ENCODE measurements at regions not wholly inside any gene's neighbourhood (a gene's known extent, or its start where the extent isn't known, plus 50 kb on each side); places are given as distances from the start of the nearest gene placed in this dataset.
"Not testable (repeated sequence)": the region's sequence is repeated elsewhere in the genome, so short reads cannot be mapped to it uniquely, and the experiment has no call there.

DNA sequence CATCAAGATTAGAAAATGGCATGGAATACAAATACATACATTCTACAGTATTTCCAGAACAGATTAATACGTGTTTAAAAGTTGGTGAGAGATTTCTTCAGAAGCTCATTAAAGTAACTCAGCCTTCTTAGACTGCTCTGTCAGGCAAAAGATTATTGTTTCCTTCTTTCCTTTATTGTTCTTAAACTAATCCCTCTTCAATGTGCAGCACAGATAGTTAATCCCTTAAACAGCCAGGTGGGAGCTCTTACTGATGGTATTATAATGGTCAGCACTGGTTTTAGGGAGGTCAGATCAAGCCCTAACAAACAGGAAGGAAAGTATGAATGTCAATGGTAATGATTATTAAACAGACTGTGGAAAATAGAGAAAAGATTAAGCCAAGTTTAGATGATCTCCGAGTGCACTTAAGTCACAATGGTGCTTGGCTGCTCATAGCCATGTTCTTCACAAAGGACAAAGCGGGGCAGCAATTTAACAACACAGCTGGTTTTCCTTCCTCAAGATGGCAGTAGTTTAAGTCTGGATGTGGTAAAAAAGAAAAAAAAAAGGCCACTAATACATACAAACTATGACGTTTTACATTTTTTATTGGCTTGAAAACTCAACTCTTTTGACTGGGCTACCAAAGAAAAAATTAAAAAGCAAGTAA lies 992.6 kb downstream of the PCDH9 start:
- H3K4me1 ChIP-seq: no peaks in the 10 kb centered on the region
- no peak overlapping the region for H3K4me2 ChIP-seq (ENCODE audit: low read length)
- H3K36me3 ChIP-seq (ENCODE audit: control insufficient read depth, insufficient read depth, low read length): no peaks in the 10 kb centered on the region
- no peak overlapping the region for H3K27ac ChIP-seq
- no peak overlapping the region for H3K4me3 ChIP-seq (ENCODE audit: low read depth, low read length)
- no peak overlapping the region for H2AFZ ChIP-seq
- no peak overlapping the region for H3K9ac ChIP-seq
- H3K27me3 ChIP-seq (ENCODE audit: control insufficient read depth, insufficient read depth, low read length): no peaks in the 10 kb centered on the region
- no peaks in the 10 kb centered on the region for H3K79me2 ChIP-seq
- H3K9me3 ChIP-seq (ENCODE audit: control insufficient read depth, low read length): no peaks in the 10 kb centered on the region
- TF ChIP-seq, protein P1, sequence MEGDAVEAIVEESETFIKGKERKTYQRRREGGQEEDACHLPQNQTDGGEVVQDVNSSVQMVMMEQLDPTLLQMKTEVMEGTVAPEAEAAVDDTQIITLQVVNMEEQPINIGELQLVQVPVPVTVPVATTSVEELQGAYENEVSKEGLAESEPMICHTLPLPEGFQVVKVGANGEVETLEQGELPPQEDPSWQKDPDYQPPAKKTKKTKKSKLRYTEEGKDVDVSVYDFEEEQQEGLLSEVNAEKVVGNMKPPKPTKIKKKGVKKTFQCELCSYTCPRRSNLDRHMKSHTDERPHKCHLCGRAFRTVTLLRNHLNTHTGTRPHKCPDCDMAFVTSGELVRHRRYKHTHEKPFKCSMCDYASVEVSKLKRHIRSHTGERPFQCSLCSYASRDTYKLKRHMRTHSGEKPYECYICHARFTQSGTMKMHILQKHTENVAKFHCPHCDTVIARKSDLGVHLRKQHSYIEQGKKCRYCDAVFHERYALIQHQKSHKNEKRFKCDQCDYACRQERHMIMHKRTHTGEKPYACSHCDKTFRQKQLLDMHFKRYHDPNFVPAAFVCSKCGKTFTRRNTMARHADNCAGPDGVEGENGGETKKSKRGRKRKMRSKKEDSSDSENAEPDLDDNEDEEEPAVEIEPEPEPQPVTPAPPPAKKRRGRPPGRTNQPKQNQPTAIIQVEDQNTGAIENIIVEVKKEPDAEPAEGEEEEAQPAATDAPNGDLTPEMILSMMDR (IDR thresholded peaks at IDR 0.05): no peak

GRCh38 chr13:66234159-66234558 lies 996.0 kb downstream of the PCDH9 start:
- Histone ChIP-seq H3K9ac (no peak overlapping the region), H3K79me2 (no peaks in the 10 kb centered on the region), H3K4me3 (ENCODE audit: low read depth, low read length) (no peak overlapping the region), H3K4me1 (no peaks in the 10 kb centered on the region), H3K27ac (no peak overlapping the region), H2AFZ (no peak overlapping the region), H3K9me3 (ENCODE audit: control insufficient read depth, low read length) (no peaks in the 10 kb centered on the region), H3K27me3 (ENCODE audit: control insufficient read depth, insufficient read depth, low read length) (no peaks in the 10 kb centered on the region), H3K36me3 (ENCODE audit: control insufficient read depth, insufficient read depth, low read length) (no peaks in the 10 kb centered on the region), H3K4me2 (ENCODE audit: low read length) (no peak overlapping the region)
- TF ChIP-seq, protein P1 (IDR thresholded peaks at IDR 0.05): no peak

DNA sequence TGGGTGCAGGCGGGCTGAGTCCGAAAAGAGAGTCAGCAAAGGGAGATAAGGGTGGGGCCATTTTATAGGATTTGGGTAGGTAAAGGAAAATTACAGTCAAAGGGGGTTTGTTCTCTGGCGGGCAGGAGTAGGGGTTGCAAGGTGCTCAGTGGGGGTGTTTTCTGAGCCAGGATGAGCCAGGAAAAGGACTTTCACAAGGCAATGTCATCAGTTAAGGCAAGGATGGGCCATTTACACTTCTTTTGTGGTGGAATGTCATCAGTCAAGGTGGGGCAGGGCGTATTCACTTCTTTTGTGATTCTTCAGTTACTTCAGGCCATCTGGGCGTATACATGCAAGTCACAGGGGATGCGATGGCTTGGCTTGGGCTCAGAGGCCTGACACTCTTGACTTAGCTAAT lies 998.2 kb downstream of the PCDH9 start:
- not testable (repeated sequence) for H3K4me2 ChIP-seq (ENCODE audit: low read length); H3K27ac ChIP-seq; H3K36me3 ChIP-seq (ENCODE audit: control insufficient read depth, insufficient read depth, low read length); H3K79me2 ChIP-seq; H3K9me3 ChIP-seq (ENCODE audit: control insufficient read depth, low read length); H3K4me3 ChIP-seq (ENCODE audit: low read depth, low read length); H3K9ac ChIP-seq; H3K4me1 ChIP-seq; H3K27me3 ChIP-seq (ENCODE audit: control insufficient read depth, insufficient read depth, low read length); H2AFZ ChIP-seq

- Histone ChIP-seq H2AFZ (no peak overlapping the region), H3K4me3 (ENCODE audit: low read depth, low read length) (no peak overlapping the region), H3K9me3 (ENCODE audit: control insufficient read depth, low read length) (no peaks in the 10 kb centered on the region), H3K79me2 (no peaks in the 10 kb centered on the region), H3K27ac (no peak overlapping the region), H3K9ac (no peak overlapping the region), H3K4me1 (no peaks in the 10 kb centered on the region), H3K36me3 (ENCODE audit: control insufficient read depth, insufficient read depth, low read length) (no peaks in the 10 kb centered on the region), H3K4me2 (ENCODE audit: low read length) (no peak overlapping the region), H3K27me3 (ENCODE audit: control insufficient read depth, insufficient read depth, low read length) (no peaks in the 10 kb centered on the region)
- TF ChIP-seq, protein P1 (IDR thresholded peaks at IDR 0.05): no peak
These were observed 1005.1 kb downstream of the PCDH9 start for GRCh38 chr13:66225072-66225471.

DNA sequence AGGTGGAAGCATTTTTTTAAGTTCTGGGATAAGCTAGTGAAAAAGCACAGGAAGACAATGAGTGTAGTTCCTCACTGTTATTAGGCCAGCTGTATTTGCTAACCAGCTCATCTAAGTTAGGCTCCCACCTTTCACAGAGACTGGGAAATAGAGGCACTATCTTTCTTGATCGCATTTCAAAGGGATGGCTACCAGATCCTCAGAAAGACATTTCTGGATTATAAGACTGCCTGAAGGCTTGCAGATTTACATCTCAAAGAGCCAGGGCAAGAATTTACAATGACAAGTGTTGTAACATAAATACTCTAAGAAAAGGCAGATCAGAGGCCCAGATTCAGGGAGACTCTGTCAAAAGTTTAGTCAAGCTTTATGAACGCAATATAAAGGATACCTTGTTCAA lies 1005.5 kb downstream of the PCDH9 start:
- TF ChIP-seq, protein P1 (IDR thresholded peaks at IDR 0.05): no peak
- H2AFZ ChIP-seq: no peak overlapping the region
- no peaks in the 10 kb centered on the region for H3K79me2 ChIP-seq
- no peak overlapping the region for H3K4me3 ChIP-seq (ENCODE audit: low read depth, low read length)
- no peaks in the 10 kb centered on the region for H3K27me3 ChIP-seq (ENCODE audit: control insufficient read depth, insufficient read depth, low read length)
- H3K9ac ChIP-seq: no peak overlapping the region
- no peaks in the 10 kb centered on the region for H3K9me3 ChIP-seq (ENCODE audit: control insufficient read depth, low read length)
- no peak overlapping the region for H3K4me2 ChIP-seq (ENCODE audit: low read length)
- no peaks in the 10 kb centered on the region for H3K4me1 ChIP-seq
- no peak overlapping the region for H3K27ac ChIP-seq
- no peaks in the 10 kb centered on the region for H3K36me3 ChIP-seq (ENCODE audit: control insufficient read depth, insufficient read depth, low read length)

Measured in parathyroid adenoma (tissue), 2 donors.